SK-N-SH (cell line): ENCODE measurements at regions not wholly inside any gene's neighbourhood (a gene's known extent, or its start where the extent isn't known, plus 50 kb on each side); places are given as distances from the start of the nearest gene placed in this dataset.

Experiments
- CTCF ChIA-PET: fragments of 300-600, 350-600 bp; formaldehyde crosslinking; extraction: SDS; loops from one replicate; lab custom pipeline; 2021; lab: Yijun Ruan, JAX
- POLR2A ChIA-PET: fragments of 350-600 bp; sonication (Branson Sonifier 250); formaldehyde crosslinking; extraction: SDS; loops from one replicate; lab custom pipeline; 2020; ENCODE audit warnings: antibody characterized with exemption, inconsistent platforms; lab: Yijun Ruan, JAX
- DNase-seq: peaks from one replicate; pipeline ENCODE4 v3.0.0; 2012
- H2AFZ ChIP-seq: fragments of 200-600 bp; sonication (generic); 2 replicates; pipeline ENCODE4 v1.8.1; 2016; ENCODE audit warnings: antibody characterized with exemption, mild to moderate bottlenecking, low read depth
- H3F3A ChIP-seq: fragments of 200-600 bp; sonication (generic); replicated peaks from 2 replicates; pipeline ENCODE3; 2016; ENCODE audit warnings: antibody characterized with exemption, mild to moderate bottlenecking; ENCODE audit not compliant: insufficient read depth
- H3K27ac ChIP-seq, 2 experiments: fragments of 200-500 bp in 1 of 2; fragments of 200-600 bp in 1 of 2; sonication (Bioruptor generic) in 1 of 2; sonication (generic), shearing (Covaris generic) in 1 of 2; 2 replicates each; pipeline versions ENCODE4 v1.5.1 to v1.6.1; 2014 to 2016; ENCODE audit warnings: low read depth in 2 of 2, inconsistent platforms in 1 of 2, low read length in 1 of 2, mild to moderate bottlenecking in 1 of 2, mixed read lengths in 1 of 2
- H3K27me3 ChIP-seq: fragments of 200-600 bp; sonication (generic), shearing (Covaris generic); 2 replicates; pipeline ENCODE4 v1.6.1; 2016; ENCODE audit warnings: mixed run types; ENCODE audit not compliant: insufficient read depth
- H3K36me3 ChIP-seq, 2 experiments: fragments of 200-500 bp in 1 of 2; fragments of 200-600 bp in 1 of 2; sonication (Bioruptor generic) in 1 of 2; sonication (generic) in 1 of 2; replicated peaks in 1 of 2; 2 replicates each; pipeline versions ENCODE3 to v1.5.1; 2014 to 2016; ENCODE audit warnings: low read length in 1 of 2, mild to moderate bottlenecking in 1 of 2; ENCODE audit not compliant: insufficient read depth in 2 of 2, control insufficient read depth in 1 of 2
- H3K4me1 ChIP-seq, 2 experiments: fragments of 200-500 bp in 1 of 2; fragments of 200-600 bp in 1 of 2; sonication (Bioruptor generic) in 1 of 2; sonication (generic), shearing (Covaris generic) in 1 of 2; 2 replicates each; pipeline versions ENCODE4 v1.5.1 to v1.6.1; 2014 to 2016; ENCODE audit warnings: low read depth in 1 of 2, low read length in 1 of 2, mixed run types in 1 of 2; ENCODE audit not compliant: insufficient read depth in 2 of 2, control insufficient read depth in 1 of 2
- H3K4me2 ChIP-seq: fragments of 200-600 bp; sonication (generic), shearing (Covaris generic); 2 replicates; pipeline ENCODE4 v1.6.1; 2017; ENCODE audit warnings: mixed run types
- H3K4me3 ChIP-seq, 2 experiments: fragments of 200-500 bp in 1 of 2; fragments of 200-600 bp in 1 of 2; sonication (Bioruptor generic) in 1 of 2; sonication (generic), shearing (Covaris generic) in 1 of 2; 2 replicates each; pipeline versions ENCODE4 v1.5.1 to v1.8.1; 2014 to 2016; ENCODE audit warnings: low read depth in 2 of 2, inconsistent platforms in 1 of 2, low read length in 1 of 2, mild to moderate bottlenecking in 1 of 2, mixed read lengths in 1 of 2, moderate library complexity in 1 of 2
- H3K79me2 ChIP-seq: fragments of 200-600 bp; sonication (generic); 2 replicates; pipeline ENCODE4 v1.8.1; 2017; ENCODE audit warnings: mild to moderate bottlenecking; ENCODE audit not compliant: insufficient read depth
- H3K9ac ChIP-seq: fragments of 200-600 bp; sonication (generic); 2 replicates; pipeline ENCODE4 v1.6.1; 2017; ENCODE audit warnings: mixed run types
- H3K9me2 ChIP-seq: fragments of 200-600 bp; sonication (generic); 2 replicates; pipeline ENCODE4 v1.6.1; 2017; ENCODE audit warnings: mixed run types
- H3K9me3 ChIP-seq: fragments of 200-600 bp; sonication (generic); 2 replicates; pipeline ENCODE4 v1.6.1; 2017; ENCODE audit warnings: mixed run types, mild to moderate bottlenecking, moderate library complexity
- H4K20me1 ChIP-seq: fragments of 200-600 bp; sonication (generic); 2 replicates; pipeline ENCODE4 v1.6.1; 2017; ENCODE audit warnings: mild to moderate bottlenecking, mixed run types; ENCODE audit not compliant: insufficient read depth
- CHD2 ChIP-seq: fragments of 150-350 bp; IDR thresholded peaks from 2 replicates; pipeline ENCODE4 v1.6.1; 2018; ENCODE audit warnings: low read length; ENCODE audit not compliant: partially characterized antibody
- EZH2phosphoT487 ChIP-seq: fragments of 200-600 bp; sonication (generic); IDR thresholded peaks from 2 replicates; pipeline ENCODE4 v1.6.1; 2017; ENCODE audit warnings: low read depth, mixed run types, mild to moderate bottlenecking, antibody characterized with exemption, moderate library complexity, borderline replicate concordance
- GABPA ChIP-seq: IDR thresholded peaks from 2 replicates; pipeline ENCODE4 v1.4.0; 2012; ENCODE audit warnings: low read depth, mild to moderate bottlenecking
- GATA2 ChIP-seq: sonication (generic); formaldehyde crosslinking; IDR thresholded peaks from 2 replicates; pipeline ENCODE4 v1.5.0; 2020; ENCODE audit warnings: mild to moderate bottlenecking, missing genetic modification reagents
- JUND ChIP-seq: IDR thresholded peaks from 2 replicates; pipeline ENCODE4 v1.4.0; 2012
- MXI1 ChIP-seq: IDR thresholded peaks from 2 replicates; pipeline ENCODE4 v1.6.1; 2012; ENCODE audit warnings: mild to moderate bottlenecking, low read depth, low read length, improper control_type of control experiment
- NFIC ChIP-seq: IDR thresholded peaks from 2 replicates; pipeline ENCODE4 v1.4.0; 2012; ENCODE audit warnings: borderline replicate concordance
- RXRA ChIP-seq: IDR thresholded peaks from 2 replicates; pipeline ENCODE4 v1.4.0; 2012; ENCODE audit warnings: low read depth, mild to moderate bottlenecking, borderline replicate concordance
- YY1 ChIP-seq: IDR thresholded peaks from 2 replicates; pipeline ENCODE4 v1.4.0; 2012; ENCODE audit warnings: low read depth, mild to moderate bottlenecking
- WGBS: methylation state at CpG from one replicate; pipeline ENCODE4 v1.1.6; 2017; ENCODE audit warnings: low lambda C conversion rate; 5-methylcytosine and 5-hydroxymethylcytosine counted together
- TF ChIP-seq, protein P1 (sequence below): IDR thresholded peaks from 2 replicates; pipeline ENCODE4 v1.4.0; 2012; ENCODE audit warnings: low read depth, borderline replicate concordance
- TF ChIP-seq, protein P2 (sequence below): IDR thresholded peaks from 2 replicates; pipeline ENCODE4 v1.6.1; 2012; ENCODE audit warnings: mild to moderate bottlenecking, low read depth, low read length, moderate library complexity
- TF ChIP-seq, protein P3 (sequence below): fragments of 150-350 bp; IDR thresholded peaks from 2 replicates; pipeline ENCODE4 v1.6.1; 2017; ENCODE audit warnings: antibody characterized with exemption, low read length, low read depth, borderline replicate concordance

DNA sequence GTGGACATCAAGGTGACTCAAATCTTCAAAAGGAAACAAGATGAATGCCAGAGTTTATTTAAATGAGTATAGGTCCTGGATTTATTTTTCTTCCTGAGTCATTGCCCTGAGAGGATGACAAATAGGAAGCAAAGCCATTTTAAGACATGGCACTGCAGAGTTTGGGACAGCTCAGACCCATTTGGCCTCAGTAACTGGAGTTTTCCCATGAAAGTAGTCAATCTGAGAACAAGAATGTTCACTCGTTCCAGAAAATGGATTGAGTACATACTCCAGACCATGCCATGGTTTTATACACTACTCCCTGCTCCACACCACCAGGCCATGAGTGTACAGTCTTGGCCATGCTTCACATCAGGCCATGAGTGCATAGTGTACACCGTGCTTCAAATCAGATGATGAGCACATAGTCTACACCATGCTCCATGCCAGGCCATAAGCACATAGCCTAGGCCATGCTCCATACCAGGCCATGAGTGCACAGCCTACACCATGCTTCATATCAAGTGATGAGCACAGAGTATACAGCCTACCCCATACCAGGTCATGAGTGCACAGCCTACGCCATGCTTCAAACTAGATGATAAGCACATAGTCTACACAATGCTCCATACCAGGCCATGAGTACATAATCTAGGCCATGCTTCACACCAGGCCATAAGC, 202.4 kb downstream of the FBXO15 start:
- Histone ChIP-seq H3K4me1 (no peaks in the 10 kb centered on the region), H3K4me3 (no peak overlapping the region), H3K27me3 (no peaks in the 10 kb centered on the region; the same call in 1 of the 2 replicates), H3K9me3 (no peaks in the 10 kb centered on the region), H3K79me2 (no peaks in the 10 kb centered on the region), H2AFZ (no peak overlapping the region), H3F3A (no peaks in the 10 kb centered on the region), H3K9me2 (no peaks in the 10 kb centered on the region), H3K36me3 (no peaks in the 10 kb centered on the region), H3K9ac (no peak overlapping the region), H3K27ac (no peak overlapping the region), H3K4me2 (no peak overlapping the region), H4K20me1 (no peaks in the 10 kb centered on the region)
- DNase-seq, result no peak
- POLR2A ChIA-PET, result no interaction called here
- CTCF ChIA-PET, result no interaction called here
- WGBS, result 0% methylated on average over 3 of the region's 3 CpGs
- no peak for TF ChIP-seq JUND
- no peak for TF ChIP-seq CHD2
- TF ChIP-seq YY1, result no peak
- TF ChIP-seq, protein P1, sequence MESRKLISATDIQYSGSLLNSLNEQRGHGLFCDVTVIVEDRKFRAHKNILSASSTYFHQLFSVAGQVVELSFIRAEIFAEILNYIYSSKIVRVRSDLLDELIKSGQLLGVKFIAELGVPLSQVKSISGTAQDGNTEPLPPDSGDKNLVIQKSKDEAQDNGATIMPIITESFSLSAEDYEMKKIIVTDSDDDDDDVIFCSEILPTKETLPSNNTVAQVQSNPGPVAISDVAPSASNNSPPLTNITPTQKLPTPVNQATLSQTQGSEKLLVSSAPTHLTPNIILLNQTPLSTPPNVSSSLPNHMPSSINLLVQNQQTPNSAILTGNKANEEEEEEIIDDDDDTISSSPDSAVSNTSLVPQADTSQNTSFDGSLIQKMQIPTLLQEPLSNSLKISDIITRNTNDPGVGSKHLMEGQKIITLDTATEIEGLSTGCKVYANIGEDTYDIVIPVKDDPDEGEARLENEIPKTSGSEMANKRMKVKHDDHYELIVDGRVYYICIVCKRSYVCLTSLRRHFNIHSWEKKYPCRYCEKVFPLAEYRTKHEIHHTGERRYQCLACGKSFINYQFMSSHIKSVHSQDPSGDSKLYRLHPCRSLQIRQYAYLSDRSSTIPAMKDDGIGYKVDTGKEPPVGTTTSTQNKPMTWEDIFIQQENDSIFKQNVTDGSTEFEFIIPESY, result no peak
- no peak for TF ChIP-seq EZH2phosphoT487
- TF ChIP-seq MXI1, result no peak
- TF ChIP-seq, protein P2, sequence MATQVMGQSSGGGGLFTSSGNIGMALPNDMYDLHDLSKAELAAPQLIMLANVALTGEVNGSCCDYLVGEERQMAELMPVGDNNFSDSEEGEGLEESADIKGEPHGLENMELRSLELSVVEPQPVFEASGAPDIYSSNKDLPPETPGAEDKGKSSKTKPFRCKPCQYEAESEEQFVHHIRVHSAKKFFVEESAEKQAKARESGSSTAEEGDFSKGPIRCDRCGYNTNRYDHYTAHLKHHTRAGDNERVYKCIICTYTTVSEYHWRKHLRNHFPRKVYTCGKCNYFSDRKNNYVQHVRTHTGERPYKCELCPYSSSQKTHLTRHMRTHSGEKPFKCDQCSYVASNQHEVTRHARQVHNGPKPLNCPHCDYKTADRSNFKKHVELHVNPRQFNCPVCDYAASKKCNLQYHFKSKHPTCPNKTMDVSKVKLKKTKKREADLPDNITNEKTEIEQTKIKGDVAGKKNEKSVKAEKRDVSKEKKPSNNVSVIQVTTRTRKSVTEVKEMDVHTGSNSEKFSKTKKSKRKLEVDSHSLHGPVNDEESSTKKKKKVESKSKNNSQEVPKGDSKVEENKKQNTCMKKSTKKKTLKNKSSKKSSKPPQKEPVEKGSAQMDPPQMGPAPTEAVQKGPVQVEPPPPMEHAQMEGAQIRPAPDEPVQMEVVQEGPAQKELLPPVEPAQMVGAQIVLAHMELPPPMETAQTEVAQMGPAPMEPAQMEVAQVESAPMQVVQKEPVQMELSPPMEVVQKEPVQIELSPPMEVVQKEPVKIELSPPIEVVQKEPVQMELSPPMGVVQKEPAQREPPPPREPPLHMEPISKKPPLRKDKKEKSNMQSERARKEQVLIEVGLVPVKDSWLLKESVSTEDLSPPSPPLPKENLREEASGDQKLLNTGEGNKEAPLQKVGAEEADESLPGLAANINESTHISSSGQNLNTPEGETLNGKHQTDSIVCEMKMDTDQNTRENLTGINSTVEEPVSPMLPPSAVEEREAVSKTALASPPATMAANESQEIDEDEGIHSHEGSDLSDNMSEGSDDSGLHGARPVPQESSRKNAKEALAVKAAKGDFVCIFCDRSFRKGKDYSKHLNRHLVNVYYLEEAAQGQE, result no peak
- TF ChIP-seq GABPA, result no peak
- TF ChIP-seq NFIC, result no peak
- no peak for TF ChIP-seq RXRA
- TF ChIP-seq, protein P3, sequence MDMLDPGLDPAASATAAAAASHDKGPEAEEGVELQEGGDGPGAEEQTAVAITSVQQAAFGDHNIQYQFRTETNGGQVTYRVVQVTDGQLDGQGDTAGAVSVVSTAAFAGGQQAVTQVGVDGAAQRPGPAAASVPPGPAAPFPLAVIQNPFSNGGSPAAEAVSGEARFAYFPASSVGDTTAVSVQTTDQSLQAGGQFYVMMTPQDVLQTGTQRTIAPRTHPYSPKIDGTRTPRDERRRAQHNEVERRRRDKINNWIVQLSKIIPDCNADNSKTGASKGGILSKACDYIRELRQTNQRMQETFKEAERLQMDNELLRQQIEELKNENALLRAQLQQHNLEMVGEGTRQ, result no peak
- TF ChIP-seq GATA2, result no peak
